Stimulated activated effector memory CD8-positive, alpha-beta T cell treated with anti-CD3 and anti-CD28 coated beads, Interleukin-12 subunit alpha, Interleukin-12 subunit beta, amount 100 ng/mL, for 72 hours (primary cell): ENCODE measurements at regions not wholly inside any gene's neighbourhood (a gene's known extent, or its start where the extent isn't known, plus 50 kb on each side); places are given as distances from the start of the nearest gene placed in this dataset.

Experiments used
- ATAC-seq: fragments of 150-1000 bp; cut with Tn5 transposase; 2 replicates; pipeline ENCODE4 v1.10.0; 2021
- DNase-seq, 2 donors: peaks; one replicate each; pipeline ENCODE4 v3.0.0; 2021 to 2022; ENCODE audit warnings: low spot score in 2 of 2
- H3K27ac Mint-ChIP-seq: one replicate; pipeline ENCODE4 v1.8.0; 2022; ENCODE audit warnings: mild to moderate bottlenecking, mixed read lengths
- H3K36me3 Mint-ChIP-seq: one replicate; pipeline ENCODE4 v1.8.0; 2022; ENCODE audit warnings: mild to moderate bottlenecking, mixed read lengths
- H3K4me1 Mint-ChIP-seq: one replicate; pipeline ENCODE4 v1.8.0; 2022; ENCODE audit warnings: mixed read lengths
- H3K4me3 Mint-ChIP-seq: one replicate; pipeline ENCODE4 v1.8.0; 2022; ENCODE audit warnings: mild to moderate bottlenecking, mixed read lengths
- H3K9me3 Mint-ChIP-seq: one replicate; pipeline ENCODE4 v1.8.0; 2022; ENCODE audit warnings: mixed read lengths

DNA sequence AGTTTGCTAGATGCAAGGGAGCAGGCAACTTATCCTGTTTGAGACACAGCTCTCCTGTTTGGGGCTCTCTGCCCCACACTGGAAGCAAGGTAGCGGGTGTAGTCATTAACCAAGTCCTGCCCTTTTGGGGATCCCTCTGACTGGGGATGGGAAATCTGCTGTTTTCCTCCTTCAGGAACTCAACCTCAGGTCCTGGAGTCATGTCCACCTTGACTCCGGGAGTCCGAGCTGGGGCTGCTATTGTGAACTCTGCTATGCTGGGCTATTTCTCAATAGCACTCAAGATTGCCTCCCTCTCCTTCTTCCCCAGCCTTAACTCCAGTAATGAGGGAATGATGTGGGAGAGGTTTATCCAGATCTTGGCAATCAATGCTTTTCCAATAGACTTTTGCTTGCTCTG lies 54.1 kb upstream of the CHD6 start:
- H3K36me3 Mint-ChIP-seq = no peaks in the 10 kb centered on the region
- ATAC-seq (no peak), DNase-seq (no peak)
- peaks cover 7% of the 10 kb centered on the region for H3K4me1 Mint-ChIP-seq
- no peak overlapping the region for H3K4me3 Mint-ChIP-seq
- H3K9me3 Mint-ChIP-seq = no peaks in the 10 kb centered on the region
- no peak overlapping the region for H3K27ac Mint-ChIP-seq

DNA sequence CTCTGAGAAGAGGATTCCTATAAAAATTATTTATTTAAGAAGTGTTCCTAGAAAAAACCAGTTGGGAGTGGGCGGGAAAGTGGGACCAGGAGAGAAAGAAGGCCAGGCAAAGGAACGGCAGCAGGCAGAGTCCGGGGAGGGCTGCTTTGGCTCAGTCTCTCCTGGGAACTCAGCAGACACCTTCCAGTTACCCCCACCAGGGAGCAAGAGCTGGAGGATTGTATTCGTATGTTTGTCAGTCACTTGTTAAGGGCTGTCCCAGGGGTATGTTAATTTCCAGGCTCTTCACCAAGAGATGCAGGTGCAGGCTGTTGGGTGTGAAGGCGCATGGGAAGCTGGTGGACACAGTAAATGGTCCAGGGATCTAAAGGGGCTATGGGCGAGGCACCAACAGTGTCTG lies 53.0 kb upstream of the CHD6 start:
- no peak for ATAC-seq
- H3K36me3 Mint-ChIP-seq = no peaks in the 10 kb centered on the region
- no peak for DNase-seq
- H3K4me3 Mint-ChIP-seq = no peak overlapping the region
- H3K4me1 Mint-ChIP-seq = peaks cover 7% of the 10 kb centered on the region
- H3K9me3 Mint-ChIP-seq = no peaks in the 10 kb centered on the region
- H3K27ac Mint-ChIP-seq = no peak overlapping the region

DNA sequence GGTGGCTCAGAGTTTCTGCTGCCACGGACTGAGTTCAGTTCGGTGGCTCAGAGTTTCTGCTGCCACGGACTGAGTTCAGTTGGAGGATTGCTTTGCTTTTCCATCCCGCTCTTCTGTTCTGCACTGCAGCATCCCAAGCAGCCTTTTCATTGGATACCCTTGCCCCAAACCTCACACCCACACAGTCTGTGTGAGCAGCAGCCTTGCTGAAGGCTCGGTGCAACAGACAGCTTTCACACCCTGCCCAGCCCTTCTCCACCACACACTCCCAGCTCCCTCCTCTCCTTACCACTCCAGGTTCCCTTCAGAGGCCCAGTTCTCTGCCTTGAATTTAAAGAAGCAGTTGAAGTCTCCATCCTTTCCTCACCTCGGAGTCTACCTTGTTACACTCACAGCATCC lies 52.5 kb upstream of the CHD6 start:
- no peaks in the 10 kb centered on the region for H3K36me3 Mint-ChIP-seq
- no peaks in the 10 kb centered on the region for H3K9me3 Mint-ChIP-seq
- no peak overlapping the region for H3K4me3 Mint-ChIP-seq
- ATAC-seq (no peak), DNase-seq (no peak)
- H3K4me1 Mint-ChIP-seq = peaks cover 7% of the 10 kb centered on the region
- no peak overlapping the region for H3K27ac Mint-ChIP-seq

DNA sequence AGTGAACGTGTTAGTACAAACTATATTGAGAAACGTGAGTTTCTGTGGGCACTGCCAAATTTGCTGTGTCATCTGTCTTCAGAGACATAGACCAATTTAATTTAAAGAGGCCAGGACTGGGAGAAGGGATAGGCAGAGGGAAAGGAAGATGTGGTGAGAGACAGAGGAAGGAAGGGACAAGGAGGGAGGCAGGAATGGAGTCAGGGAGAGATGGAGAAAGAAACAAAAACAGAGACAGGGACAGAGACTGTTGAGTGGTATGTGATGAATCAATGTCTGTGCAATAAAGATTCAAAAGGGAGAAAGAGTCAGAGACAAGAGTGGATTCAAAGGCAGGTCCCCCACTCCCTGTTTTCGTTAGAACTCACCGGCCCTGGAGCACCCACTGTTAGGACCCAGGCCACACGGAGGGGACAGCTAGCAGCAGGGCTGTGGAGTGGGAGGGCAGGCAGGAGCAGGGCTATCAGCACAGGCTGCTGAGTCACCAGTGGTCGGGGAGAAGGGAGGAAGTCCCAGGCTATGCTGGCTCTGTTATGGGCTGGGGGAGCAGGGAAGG lies 51.6 kb upstream of the CHD6 start:
- Mint-ChIP-seq H3K27ac (no peak overlapping the region), H3K4me1 (peaks cover 7% of the 10 kb centered on the region), H3K9me3 (no peaks in the 10 kb centered on the region), H3K36me3 (no peaks in the 10 kb centered on the region), H3K4me3 (no peak overlapping the region)
- ATAC-seq = no peak
- no peak for DNase-seq

DNA sequence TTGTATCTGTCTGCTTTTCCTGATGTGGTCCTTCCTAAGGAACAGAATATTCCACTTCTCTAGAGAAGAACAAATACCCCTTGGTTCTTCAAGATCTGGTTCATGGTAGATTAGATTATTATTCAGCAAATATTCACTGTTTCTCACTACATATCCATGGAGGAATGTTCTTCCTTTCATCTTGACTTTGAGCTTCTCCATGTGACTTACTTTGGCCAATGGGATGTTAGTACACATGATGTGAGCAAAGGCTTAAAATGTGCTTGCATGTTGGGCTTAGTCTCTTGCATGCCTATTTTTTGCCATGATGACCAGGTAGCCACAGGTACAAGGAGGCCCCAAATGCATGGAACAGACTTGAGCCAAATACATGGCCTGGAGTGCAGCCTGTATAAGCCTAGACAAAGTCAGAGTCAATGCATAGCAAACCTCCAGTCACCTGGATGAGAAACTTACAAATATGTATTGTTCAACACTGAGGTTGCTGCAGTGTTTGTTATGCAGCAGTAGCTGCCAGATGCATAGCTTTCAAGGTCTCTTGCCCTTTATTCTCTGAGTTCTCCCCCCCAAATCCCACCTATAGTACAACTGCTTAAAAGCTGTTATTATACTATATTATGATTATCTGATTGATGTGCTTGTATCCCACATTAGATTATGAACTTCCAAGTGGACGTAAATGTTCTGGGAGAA lies 50.0 kb upstream of the CHD6 start:
- no peak overlapping the region for H3K27ac Mint-ChIP-seq
- H3K9me3 Mint-ChIP-seq = no peaks in the 10 kb centered on the region
- no peak overlapping the region for H3K4me3 Mint-ChIP-seq
- no peaks in the 10 kb centered on the region for H3K36me3 Mint-ChIP-seq
- H3K4me1 Mint-ChIP-seq = peaks cover 7% of the 10 kb centered on the region
- no peak for ATAC-seq
- DNase-seq = no peak
